Right cardiac atrium (tissue), 5 donors: ENCODE measurements at regions not wholly inside any gene's neighbourhood (a gene's known extent, or its start where the extent isn't known, plus 50 kb on each side); places are given as distances from the start of the nearest gene placed in this dataset.

ENCODE experiments used
- ATAC-seq, 2 donors: fragments of 200-7000 bp; cut with Tn5 transposase; one replicate each; pipeline versions ENCODE4 v1.8.0 to v1.9.1; 2020; ENCODE audit warnings: moderate library complexity in 2 of 2, mild to moderate bottlenecking in 1 of 2
- DNase-seq, 3 donors: peaks; one replicate each; pipeline ENCODE4 v3.0.0-alpha.2; 2020
- H3K27ac ChIP-seq: one replicate; pipeline ENCODE4 v1.5.1; 2013; ENCODE audit warnings: mild to moderate bottlenecking, low read length, control low read depth, moderate library complexity
- H3K27me3 ChIP-seq: one replicate; pipeline ENCODE4 v1.6.1; 2013; ENCODE audit not compliant: control insufficient read depth, insufficient read depth
- H3K4me1 ChIP-seq: one replicate; pipeline ENCODE4 v1.6.1; 2013; ENCODE audit warnings: low read length; ENCODE audit not compliant: control insufficient read depth, insufficient read depth
- H3K4me3 ChIP-seq: one replicate; pipeline ENCODE4 v1.5.1; 2013; ENCODE audit warnings: low read length, control low read depth
- H3K9me3 ChIP-seq: one replicate; pipeline ENCODE4 v1.6.1; 2013; ENCODE audit warnings: low read length; ENCODE audit not compliant: control insufficient read depth
- WGBS: extraction: QIAGEN DNeasy Blood & Tissue Kit; methylation state at CpG from one replicate; pipeline ENCODE4 v1.1.7; 2013; 5-methylcytosine and 5-hydroxymethylcytosine counted together
- intact Hi-C, 4 donors: fragments of 100-400 bp; cut with DNase I; formaldehyde crosslinking; loops; one replicate each; pipeline versions ENCODE4 v1.11.0 to v1.14.0; 2022 to 2023
- donor health status: healthy with polysubstance abuse.
- donor health status: DM: no; HTN: yes; CAD: no.
- donor health status: DM: no; HTN: no; CAD: no.
- donor health status: DM: no; HTN: yes; CAD: no; lungs with severe emphysema.
- donor health status: DM: yes; HTN: yes; CAD: no.

DNA sequence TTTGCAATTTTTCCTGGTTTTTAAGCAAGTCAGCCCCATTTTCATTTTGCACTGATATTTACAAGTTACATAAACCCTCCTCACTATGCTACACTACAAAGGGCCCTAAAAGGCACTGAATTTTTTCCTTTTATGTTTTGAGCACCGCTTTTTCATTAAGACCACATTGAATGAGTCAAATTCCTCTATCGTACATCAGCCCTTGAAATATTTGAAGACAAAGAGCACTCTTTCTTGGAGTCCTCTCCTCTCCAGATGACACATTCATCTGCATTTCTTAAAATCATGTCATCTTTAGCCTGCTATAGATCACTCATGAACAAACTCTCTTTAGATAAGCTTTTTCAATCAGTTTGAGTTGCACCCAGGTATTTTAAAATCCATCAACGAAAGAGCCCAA is 306.6 kb upstream of the SOX11 start:
- H3K27me3 ChIP-seq, result no peaks in the 10 kb centered on the region
- no peak for DNase-seq
- no peak for ATAC-seq
- WGBS, result 89% methylated on average over 3 of the region's 3 CpGs
- no peaks in the 10 kb centered on the region for H3K4me1 ChIP-seq
- no peak overlapping the region for H3K4me3 ChIP-seq
- no peaks in the 10 kb centered on the region for H3K9me3 ChIP-seq
- intact Hi-C loops, result loop anchor here in 1 of 4 donors (5.0 kb wide), 1 partner anchor 587 kb away; no protein-coding TSS in a partner anchor
- no peak overlapping the region for H3K27ac ChIP-seq

DNA sequence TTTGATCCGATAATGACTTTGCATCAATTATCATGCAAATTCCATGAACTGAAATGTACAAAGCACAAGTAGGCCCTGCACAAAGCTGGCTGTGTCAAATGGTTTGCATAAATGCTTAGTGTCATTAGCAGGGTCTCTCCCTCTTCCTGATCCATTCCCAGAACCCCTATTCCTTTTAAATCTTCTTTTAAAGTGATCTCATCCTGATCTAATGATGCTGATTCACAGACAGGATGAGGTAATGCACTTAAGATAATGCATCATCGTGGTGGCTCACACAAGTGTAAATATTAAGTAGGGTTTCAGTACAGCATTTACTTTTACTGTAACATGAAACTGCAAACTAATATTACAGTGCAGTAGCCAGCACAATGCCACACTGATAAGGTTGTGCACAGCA is 304.8 kb upstream of the SOX11 start:
- intact Hi-C loops, result loop anchor here in 1 of 4 donors (5.0 kb wide), 1 partner anchor 585 kb away; no protein-coding TSS in a partner anchor
- no peak for ATAC-seq
- no peaks in the 10 kb centered on the region for H3K4me1 ChIP-seq
- no peaks in the 10 kb centered on the region for H3K27me3 ChIP-seq
- WGBS, result 37% methylated on average over 2 of the region's 2 CpGs
- no peak overlapping the region for H3K4me3 ChIP-seq
- H3K27ac ChIP-seq, result no peak overlapping the region
- H3K9me3 ChIP-seq, result no peaks in the 10 kb centered on the region
- DNase-seq, result no peak

DNA sequence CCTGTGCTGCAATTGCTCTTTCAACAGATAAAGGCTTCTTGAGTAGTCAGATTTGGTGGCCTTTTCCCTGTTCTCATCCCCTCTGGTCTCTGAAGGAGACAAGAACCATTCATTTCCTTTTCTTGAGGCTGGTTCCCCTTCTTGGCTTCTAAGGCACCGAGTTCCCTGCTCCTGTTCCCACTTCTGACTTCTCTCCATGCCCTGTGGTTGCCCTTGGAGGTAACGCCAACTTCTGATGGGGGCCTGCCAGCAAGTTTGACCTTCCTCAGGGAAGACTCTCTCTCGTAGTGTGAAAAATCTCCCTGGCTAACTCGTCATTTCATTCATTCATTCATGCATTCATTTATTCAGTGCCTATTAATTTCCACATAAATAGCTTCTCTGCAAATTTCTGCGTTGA is 302.4 kb upstream of the SOX11 start:
- no peaks in the 10 kb centered on the region for H3K27me3 ChIP-seq
- ATAC-seq (no peak), DNase-seq (peak in 1 of 3 donors; percentile 43)
- no peak overlapping the region for H3K4me3 ChIP-seq
- intact Hi-C loops, result loop anchor here in 1 of 4 donors (5.0 kb wide), 1 partner anchor 583 kb away; no protein-coding TSS in a partner anchor
- H3K27ac ChIP-seq, result no peak overlapping the region
- H3K4me1 ChIP-seq, result no peaks in the 10 kb centered on the region
- H3K9me3 ChIP-seq, result no peaks in the 10 kb centered on the region
- 59% methylated on average over 5 of the region's 5 CpGs for WGBS

DNA sequence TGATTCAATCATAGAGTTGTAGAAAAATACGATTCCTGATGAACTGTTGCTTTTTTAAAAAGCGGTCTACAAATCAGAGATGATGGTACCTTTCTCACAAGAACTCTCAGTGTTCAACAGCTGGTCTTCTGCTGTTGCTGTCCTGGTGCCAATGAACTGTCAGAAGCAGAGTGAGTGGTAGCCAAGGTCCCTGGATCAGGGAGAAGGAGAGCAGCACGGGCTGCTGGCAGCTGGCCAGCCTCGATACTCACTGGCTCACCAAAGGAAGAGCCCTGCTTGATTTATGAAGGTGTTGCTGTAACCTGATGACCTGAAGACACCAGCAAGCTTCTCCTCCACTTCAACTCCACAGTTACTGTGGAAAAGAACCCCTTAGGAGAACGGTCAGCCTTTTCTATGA is 300.8 kb upstream of the SOX11 start:
- 24% methylated on average over 5 of the region's 5 CpGs for WGBS
- Histone ChIP-seq H3K27me3 (no peaks in the 10 kb centered on the region), H3K27ac (no peak overlapping the region), H3K4me3 (no peak overlapping the region), H3K4me1 (no peaks in the 10 kb centered on the region), H3K9me3 (no peaks in the 10 kb centered on the region)
- intact Hi-C loops, result no loop called here
- DNase-seq (peak; percentile 31 to 78 (median 78)), ATAC-seq (peak; percentile 64 to 74)

DNA sequence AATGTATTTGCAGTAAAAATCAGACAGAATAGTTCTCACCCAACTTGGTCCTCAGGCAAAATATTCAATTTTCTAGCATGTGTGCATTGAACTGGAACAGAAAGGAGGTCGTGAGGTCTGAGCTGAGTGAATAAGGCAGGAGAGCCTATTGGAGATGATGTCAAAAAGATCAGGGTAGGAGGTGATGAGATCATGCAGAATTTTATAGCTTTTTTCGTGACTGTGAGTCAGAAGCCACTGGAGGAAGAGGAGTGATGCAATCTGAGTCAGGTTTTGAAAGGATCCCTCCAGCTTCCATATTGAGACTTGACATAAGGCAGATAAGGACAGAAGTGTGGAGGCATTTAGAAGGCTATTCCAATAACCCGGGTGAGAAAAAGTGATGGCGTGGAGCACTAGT is 299.5 kb upstream of the SOX11 start:
- ATAC-seq (no peak), DNase-seq (no peak)
- no peaks in the 10 kb centered on the region for H3K9me3 ChIP-seq
- no peaks in the 10 kb centered on the region for H3K27me3 ChIP-seq
- intact Hi-C loops, result no loop called here
- H3K4me1 ChIP-seq, result no peaks in the 10 kb centered on the region
- whole genome bisulfite sequencing, result 69% methylated on average over 4 of the region's 4 CpGs
- no peak overlapping the region for H3K27ac ChIP-seq
- no peak overlapping the region for H3K4me3 ChIP-seq

DNA sequence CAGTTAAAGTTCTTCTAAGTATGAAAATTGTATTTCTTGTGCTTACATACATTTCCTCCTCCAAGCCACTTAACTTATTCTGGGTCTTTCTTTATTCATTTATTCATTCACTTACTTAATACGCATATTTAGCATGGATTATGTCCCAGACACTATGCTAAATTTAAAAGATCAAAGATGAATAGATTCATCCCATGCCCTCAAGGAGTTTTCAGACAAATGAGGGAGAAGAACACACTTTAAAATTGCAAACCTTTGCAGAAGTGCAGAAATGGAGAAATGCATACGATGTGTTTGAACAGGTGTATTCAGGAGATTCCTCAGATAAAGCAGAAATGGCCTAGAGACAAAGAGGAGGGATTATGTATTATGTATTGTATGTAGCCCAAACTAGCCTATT is 298.7 kb upstream of the SOX11 start:
- no peak overlapping the region for H3K4me3 ChIP-seq
- no peaks in the 10 kb centered on the region for H3K4me1 ChIP-seq
- WGBS, result 66% methylated on average over 2 of the region's 2 CpGs
- H3K9me3 ChIP-seq, result no peaks in the 10 kb centered on the region
- no peak for DNase-seq
- ATAC-seq, result no peak
- intact Hi-C loops, result no loop called here
- H3K27me3 ChIP-seq, result no peaks in the 10 kb centered on the region
- H3K27ac ChIP-seq, result no peak overlapping the region

DNA sequence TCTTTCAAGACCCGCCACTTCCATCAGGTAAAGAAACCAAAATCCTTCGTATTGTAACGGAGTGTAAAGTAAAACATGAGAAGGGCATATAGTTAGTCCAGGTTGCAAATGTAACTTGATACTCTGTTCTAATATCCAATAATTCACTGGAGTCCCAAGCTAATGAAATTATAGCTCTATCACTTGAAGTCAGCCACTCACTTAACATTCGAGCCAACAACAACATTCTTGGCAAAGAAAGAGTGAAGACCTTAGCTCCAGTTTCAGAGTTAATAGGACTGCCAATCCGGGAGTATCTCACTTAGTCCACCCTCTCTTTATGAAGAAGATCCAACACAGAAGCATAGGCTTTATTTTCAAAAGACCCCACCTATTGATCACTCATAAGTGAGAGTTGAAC is 298.0 kb upstream of the SOX11 start:
- ATAC-seq, result peak in 1 of 2 donors; percentile 40
- Histone ChIP-seq H3K9me3 (no peaks in the 10 kb centered on the region), H3K4me1 (no peaks in the 10 kb centered on the region), H3K27me3 (no peaks in the 10 kb centered on the region), H3K4me3 (no peak overlapping the region), H3K27ac (no peak overlapping the region)
- whole genome bisulfite sequencing, result 60% methylated on average over 5 of the region's 5 CpGs
- intact Hi-C loops, result no loop called here
- no peak for DNase-seq

DNA sequence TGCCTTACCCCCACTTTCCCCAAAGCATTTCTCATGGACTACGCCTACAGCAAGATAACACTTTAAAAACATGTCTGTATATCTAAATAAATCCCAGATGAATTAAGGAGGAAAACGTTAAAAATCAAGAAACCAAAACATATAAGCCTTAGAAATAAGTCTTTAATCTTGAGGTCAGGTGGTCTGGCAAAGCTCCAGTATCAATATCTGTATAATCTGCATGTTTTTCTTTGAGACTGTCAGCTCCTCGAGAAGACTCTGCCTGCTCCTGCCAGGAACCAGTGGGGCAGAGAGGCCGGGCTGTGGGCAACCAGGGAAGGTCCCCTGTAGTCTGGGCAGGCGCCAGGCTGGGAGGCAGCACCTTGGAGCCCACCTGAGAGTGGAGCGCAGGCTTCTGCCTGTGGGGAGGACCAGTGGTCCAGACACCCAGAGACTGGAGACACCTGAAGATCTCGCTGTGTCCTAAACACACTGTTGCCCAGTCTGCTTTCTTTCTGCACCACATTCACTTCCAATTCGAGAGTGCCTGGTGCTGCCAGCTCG is 291.0 kb upstream of the SOX11 start:
- H3K4me3 ChIP-seq, result no peak overlapping the region
- no peak overlapping the region for H3K27ac ChIP-seq
- intact Hi-C loops, result no loop called here
- no peak for ATAC-seq
- no peak for DNase-seq
- H3K9me3 ChIP-seq, result no peaks in the 10 kb centered on the region
- no peaks in the 10 kb centered on the region for H3K27me3 ChIP-seq
- 65% methylated on average over 9 of the region's 9 CpGs for WGBS
- H3K4me1 ChIP-seq, result no peaks in the 10 kb centered on the region

DNA sequence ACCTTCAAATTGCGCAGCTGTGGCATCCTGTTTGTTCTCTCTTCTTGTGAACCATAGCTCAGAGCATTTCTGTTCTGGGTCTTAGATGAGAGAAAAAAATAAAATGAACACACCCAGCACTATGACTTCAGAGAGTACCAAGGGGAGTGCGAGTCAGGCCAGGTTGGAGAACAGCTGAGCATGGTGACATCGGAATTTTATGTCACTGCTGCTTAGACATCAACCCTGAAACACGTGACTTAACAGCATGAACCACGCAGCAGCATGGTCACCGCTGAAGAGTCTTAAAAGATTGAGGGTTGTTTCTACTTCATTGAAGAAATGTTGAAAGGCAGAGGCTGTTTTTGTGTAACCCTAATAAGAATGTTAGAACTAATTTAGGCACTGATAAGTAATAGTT is 288.8 kb upstream of the SOX11 start:
- H3K27me3 ChIP-seq, result no peaks in the 10 kb centered on the region
- intact Hi-C loops, result no loop called here
- H3K9me3 ChIP-seq, result no peaks in the 10 kb centered on the region
- H3K4me3 ChIP-seq, result no peak overlapping the region
- H3K4me1 ChIP-seq, result no peaks in the 10 kb centered on the region
- 82% methylated on average over 6 of the region's 6 CpGs for WGBS
- H3K27ac ChIP-seq, result no peak overlapping the region
- DNase-seq, result no peak
- no peak for ATAC-seq

DNA sequence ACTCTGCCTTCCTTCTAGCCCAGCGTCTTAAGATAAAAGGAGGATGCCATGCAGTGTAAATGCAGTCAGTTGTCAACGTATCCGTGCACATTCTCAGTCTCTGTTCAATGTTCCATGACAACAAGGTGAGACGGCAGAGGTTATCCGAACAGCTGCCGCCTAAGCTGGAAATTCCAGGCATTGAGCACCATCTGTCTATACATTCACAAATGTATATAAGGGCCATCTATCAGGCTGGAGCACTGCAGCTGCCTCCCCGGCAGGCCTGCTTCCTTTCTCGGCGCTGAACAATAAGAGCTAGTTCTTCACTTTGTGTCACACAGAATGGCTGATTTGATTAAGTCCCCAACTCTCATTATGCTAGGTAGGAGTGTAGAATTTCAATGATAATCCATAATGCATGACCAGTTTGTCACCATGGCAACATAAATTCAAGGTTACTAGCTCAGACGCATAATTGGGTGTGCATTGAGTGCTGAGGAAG is 282.2 kb upstream of the SOX11 start:
- H3K9me3 ChIP-seq, result no peaks in the 10 kb centered on the region
- no peak for DNase-seq
- no peaks in the 10 kb centered on the region for H3K27me3 ChIP-seq
- H3K4me1 ChIP-seq, result no peaks in the 10 kb centered on the region
- no peak for ATAC-seq
- WGBS, result 51% methylated on average over 10 of the region's 10 CpGs
- no peak overlapping the region for H3K4me3 ChIP-seq
- intact Hi-C loops, result no loop called here
- no peak overlapping the region for H3K27ac ChIP-seq

DNA sequence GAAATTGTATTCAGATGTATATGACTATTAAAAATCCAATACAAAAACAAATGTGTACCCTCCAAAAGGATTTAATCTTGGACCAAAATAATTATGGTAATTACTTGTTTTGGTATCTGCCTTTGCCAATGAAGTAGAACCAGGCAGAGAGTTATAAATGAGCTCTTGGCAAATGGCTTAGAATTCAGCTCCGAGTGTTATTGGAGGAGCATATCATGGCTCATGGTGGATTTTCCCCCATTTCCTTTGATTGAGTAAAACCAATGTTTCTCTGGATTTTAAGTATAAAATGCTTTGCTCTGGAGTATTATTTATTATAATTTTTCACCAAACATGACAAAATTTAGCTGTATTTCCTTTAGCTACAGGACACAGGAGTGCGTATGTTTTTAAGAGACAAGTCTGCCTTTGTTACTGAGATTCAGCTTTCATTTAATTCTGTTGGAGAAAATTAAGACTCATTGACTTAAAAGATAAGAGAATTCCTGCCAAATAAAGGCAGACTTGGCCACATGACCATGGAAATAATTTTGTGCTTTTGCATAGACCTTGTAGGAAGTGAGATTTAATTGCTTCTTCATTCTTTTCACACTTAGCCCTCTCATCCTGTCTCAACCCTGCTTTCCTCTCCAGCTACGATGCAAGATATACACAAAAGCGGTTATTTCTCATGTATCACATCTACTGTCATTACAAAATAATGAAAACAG is 281.0 kb upstream of the SOX11 start:
- ATAC-seq (no peak), DNase-seq (no peak)
- intact Hi-C loops, result no loop called here
- WGBS, result 74% methylated on average over 4 of the region's 4 CpGs
- no peaks in the 10 kb centered on the region for H3K27me3 ChIP-seq
- no peaks in the 10 kb centered on the region for H3K4me1 ChIP-seq
- no peak overlapping the region for H3K27ac ChIP-seq
- H3K9me3 ChIP-seq, result no peaks in the 10 kb centered on the region
- no peak overlapping the region for H3K4me3 ChIP-seq
